LNCAP (cell line): ENCODE measurements at regions not wholly inside any gene's neighbourhood (a gene's known extent, or its start where the extent isn't known, plus 50 kb on each side); places are given as distances from the start of the nearest gene placed in this dataset.

Source experiments
- CTCF ChIP-seq: fragments of 450-650 bp; IDR thresholded peaks from 2 replicates; pipeline ENCODE4 v1.5.1; 2017; ENCODE audit warnings: mild to moderate bottlenecking

- no peak for TF ChIP-seq CTCF
These were observed 266.2 kb downstream of the MED10 start for GRCh38 chr5:6112125-6112524.

- no peak for TF ChIP-seq CTCF
These were observed 267.2 kb downstream of the MED10 start for GRCh38 chr5:6111131-6111530.

GRCh38 chr5:6110441-6111005, 267.8 kb downstream of the MED10 start:
- no peak for TF ChIP-seq CTCF

GRCh38 chr5:6108981-6109825, 269.1 kb downstream of the MED10 start:
- no peak for TF ChIP-seq CTCF

- no peak for TF ChIP-seq CTCF
These were observed 269.9 kb downstream of the MED10 start for GRCh38 chr5:6108540-6108848.

- no peak for TF ChIP-seq CTCF
These were observed 270.4 kb downstream of the MED10 start for GRCh38 chr5:6107675-6108539.

GRCh38 chr5:6106756-6107155, 271.6 kb downstream of the MED10 start:
- TF ChIP-seq CTCF: no peak
